ENCODE measurements at regions not wholly inside any gene's neighbourhood (a gene's known extent, or its start where the extent isn't known, plus 50 kb on each side); places are given as distances from the start of the nearest gene placed in this dataset.
"Not testable (repeated sequence)": the region's sequence is repeated elsewhere in the genome, so short reads cannot be mapped to it uniquely, and the experiment has no call there.

DNA sequence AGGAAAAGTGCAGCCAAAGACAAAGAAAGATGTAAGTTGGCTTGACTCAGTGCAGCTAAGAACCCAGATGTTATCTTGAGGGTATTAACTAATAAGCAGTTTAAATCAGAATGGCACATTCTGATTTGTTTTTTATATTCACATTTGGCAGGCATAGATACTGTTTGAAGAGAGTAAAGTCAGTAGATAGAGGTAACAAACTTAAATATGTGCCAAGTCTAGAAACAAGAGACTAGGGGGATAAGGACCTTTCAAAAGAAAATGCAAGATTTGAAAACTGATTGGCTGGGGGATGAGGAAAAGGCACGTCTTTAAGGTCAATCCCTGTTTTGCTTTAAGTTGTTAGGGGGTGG is 122.9 kb downstream of the ANKRD30BL start:
- TF ChIP-seq, protein P1, sequence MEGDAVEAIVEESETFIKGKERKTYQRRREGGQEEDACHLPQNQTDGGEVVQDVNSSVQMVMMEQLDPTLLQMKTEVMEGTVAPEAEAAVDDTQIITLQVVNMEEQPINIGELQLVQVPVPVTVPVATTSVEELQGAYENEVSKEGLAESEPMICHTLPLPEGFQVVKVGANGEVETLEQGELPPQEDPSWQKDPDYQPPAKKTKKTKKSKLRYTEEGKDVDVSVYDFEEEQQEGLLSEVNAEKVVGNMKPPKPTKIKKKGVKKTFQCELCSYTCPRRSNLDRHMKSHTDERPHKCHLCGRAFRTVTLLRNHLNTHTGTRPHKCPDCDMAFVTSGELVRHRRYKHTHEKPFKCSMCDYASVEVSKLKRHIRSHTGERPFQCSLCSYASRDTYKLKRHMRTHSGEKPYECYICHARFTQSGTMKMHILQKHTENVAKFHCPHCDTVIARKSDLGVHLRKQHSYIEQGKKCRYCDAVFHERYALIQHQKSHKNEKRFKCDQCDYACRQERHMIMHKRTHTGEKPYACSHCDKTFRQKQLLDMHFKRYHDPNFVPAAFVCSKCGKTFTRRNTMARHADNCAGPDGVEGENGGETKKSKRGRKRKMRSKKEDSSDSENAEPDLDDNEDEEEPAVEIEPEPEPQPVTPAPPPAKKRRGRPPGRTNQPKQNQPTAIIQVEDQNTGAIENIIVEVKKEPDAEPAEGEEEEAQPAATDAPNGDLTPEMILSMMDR (optimal IDR thresholded peaks at IDR 0.05 in 1 of 3, IDR thresholded peaks at IDR 0.05 in 1 of 3, conservative IDR thresholded peaks at IDR 0.05 in 1 of 3; ENCODE audit: extremely low read depth in 1 of 3, insufficient read depth in 2 of 3, low read length in 3 of 3): not testable (repeated sequence)
- TF ChIP-seq EZH2 (IDR thresholded peaks at IDR 0.05; ENCODE audit: low read length): peak; percentile 85
